ENCODE measurements at regions not wholly inside any gene's neighbourhood (a gene's known extent, or its start where the extent isn't known, plus 50 kb on each side); places are given as distances from the start of the nearest gene placed in this dataset.

DNA sequence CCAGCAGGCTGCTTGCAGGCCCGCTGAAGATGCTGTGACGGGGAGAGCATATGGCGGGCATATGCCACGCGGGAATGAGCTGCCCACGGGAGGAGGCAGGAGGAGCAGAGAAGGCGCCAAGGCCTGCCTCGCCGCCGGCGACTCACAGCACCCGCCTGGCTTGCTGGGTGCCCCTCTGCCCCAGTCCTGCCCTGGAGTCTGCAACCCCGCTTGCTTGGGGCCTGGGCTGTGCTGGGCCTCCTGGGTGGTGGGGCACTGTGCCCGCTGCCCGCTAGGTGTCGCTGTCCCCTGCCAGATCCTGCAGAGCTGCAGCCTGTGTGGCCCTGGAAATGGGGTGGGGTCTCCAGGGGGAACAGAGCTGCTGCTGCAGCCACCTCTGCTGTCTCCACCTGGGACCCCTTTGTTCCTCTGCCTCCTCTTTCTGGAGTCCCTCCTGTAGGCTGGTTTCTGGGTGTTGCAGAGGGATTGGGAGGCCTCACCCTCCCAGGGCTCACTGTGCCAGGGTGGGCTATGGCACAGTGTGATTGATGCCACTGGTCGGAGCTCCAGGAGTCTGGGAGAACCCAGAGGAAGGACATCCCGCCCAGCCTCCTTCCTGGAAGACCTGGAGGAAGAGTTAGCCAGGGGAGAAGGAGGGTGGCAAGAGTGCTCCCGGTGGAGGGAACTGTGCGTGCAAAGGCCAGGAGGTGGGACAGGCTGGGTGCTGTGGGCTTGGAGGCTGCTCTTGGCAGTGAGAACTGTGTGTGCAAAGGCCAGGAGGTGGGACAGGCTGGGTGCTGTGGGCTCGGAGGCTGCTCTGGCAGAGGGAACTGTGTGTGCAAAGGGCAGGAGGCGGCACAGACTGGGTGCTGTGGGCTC lies 141.0 kb upstream of the CIBAR2 start:
- TF ChIP-seq, protein P1, sequence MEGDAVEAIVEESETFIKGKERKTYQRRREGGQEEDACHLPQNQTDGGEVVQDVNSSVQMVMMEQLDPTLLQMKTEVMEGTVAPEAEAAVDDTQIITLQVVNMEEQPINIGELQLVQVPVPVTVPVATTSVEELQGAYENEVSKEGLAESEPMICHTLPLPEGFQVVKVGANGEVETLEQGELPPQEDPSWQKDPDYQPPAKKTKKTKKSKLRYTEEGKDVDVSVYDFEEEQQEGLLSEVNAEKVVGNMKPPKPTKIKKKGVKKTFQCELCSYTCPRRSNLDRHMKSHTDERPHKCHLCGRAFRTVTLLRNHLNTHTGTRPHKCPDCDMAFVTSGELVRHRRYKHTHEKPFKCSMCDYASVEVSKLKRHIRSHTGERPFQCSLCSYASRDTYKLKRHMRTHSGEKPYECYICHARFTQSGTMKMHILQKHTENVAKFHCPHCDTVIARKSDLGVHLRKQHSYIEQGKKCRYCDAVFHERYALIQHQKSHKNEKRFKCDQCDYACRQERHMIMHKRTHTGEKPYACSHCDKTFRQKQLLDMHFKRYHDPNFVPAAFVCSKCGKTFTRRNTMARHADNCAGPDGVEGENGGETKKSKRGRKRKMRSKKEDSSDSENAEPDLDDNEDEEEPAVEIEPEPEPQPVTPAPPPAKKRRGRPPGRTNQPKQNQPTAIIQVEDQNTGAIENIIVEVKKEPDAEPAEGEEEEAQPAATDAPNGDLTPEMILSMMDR (IDR thresholded peaks at IDR 0.05) = peak; percentile 83 to 97 (median 90)
- TF ChIP-seq POLR2A (IDR thresholded peaks at IDR 0.05) = no peak

Measured in heart left ventricle (tissue), 13 donors.